H7 (cell line): ENCODE measurements at regions not wholly inside any gene's neighbourhood (a gene's known extent, or its start where the extent isn't known, plus 50 kb on each side); places are given as distances from the start of the nearest gene placed in this dataset.

Experiments used
- DNase-seq: peaks from one replicate; pipeline ENCODE4 v3.0.0; 2012
- H3K27me3 ChIP-seq: 2 replicates; pipeline ENCODE4 v1.6.0; 2011; ENCODE audit warnings: mild to moderate bottlenecking, low read length; ENCODE audit not compliant: control insufficient read depth, insufficient read depth
- H3K36me3 ChIP-seq: replicated peaks from 2 replicates; pipeline ENCODE4 v1.5.1; 2011; ENCODE audit warnings: low read length; ENCODE audit not compliant: control insufficient read depth, insufficient read depth
- H3K4me3 ChIP-seq: 2 replicates; pipeline ENCODE4 v1.5.1; 2011; ENCODE audit warnings: low read depth, mild to moderate bottlenecking, control low read depth, low read length, moderate library complexity; ENCODE audit not compliant: insufficient read depth

- no peak for DNase-seq
- Histone ChIP-seq H3K27me3 (no peaks in the 10 kb centered on the region), H3K36me3 (no peaks in the 10 kb centered on the region), H3K4me3 (no peak overlapping the region)
These were observed 147.6 kb upstream of the COPS8 start for GRCh38 chr2:236938126-236938525.

- no peak overlapping the region for H3K4me3 ChIP-seq
- no peak for DNase-seq
- no peaks in the 10 kb centered on the region for H3K36me3 ChIP-seq
- H3K27me3 ChIP-seq: no peaks in the 10 kb centered on the region
These were observed 146.4 kb upstream of the COPS8 start for GRCh38 chr2:236939271-236939670.

- no peaks in the 10 kb centered on the region for H3K27me3 ChIP-seq
- no peaks in the 10 kb centered on the region for H3K36me3 ChIP-seq
- no peak overlapping the region for H3K4me3 ChIP-seq
- no peak for DNase-seq
These were observed 145.9 kb upstream of the COPS8 start for GRCh38 chr2:236939721-236940231.

GRCh38 chr2:236940497-236940896, 145.2 kb upstream of the COPS8 start:
- Histone ChIP-seq H3K27me3 (no peaks in the 10 kb centered on the region), H3K4me3 (no peak overlapping the region), H3K36me3 (no peaks in the 10 kb centered on the region)
- no peak for DNase-seq

- DNase-seq: no peak
- H3K27me3 ChIP-seq: no peaks in the 10 kb centered on the region
- no peaks in the 10 kb centered on the region for H3K36me3 ChIP-seq
- H3K4me3 ChIP-seq: no peak overlapping the region
These were observed 144.7 kb upstream of the COPS8 start for GRCh38 chr2:236940916-236941520.

GRCh38 chr2:236941551-236941950, 144.1 kb upstream of the COPS8 start:
- Histone ChIP-seq H3K27me3 (no peaks in the 10 kb centered on the region), H3K4me3 (no peak overlapping the region), H3K36me3 (no peaks in the 10 kb centered on the region)
- no peak for DNase-seq

- Histone ChIP-seq H3K36me3 (no peaks in the 10 kb centered on the region), H3K4me3 (no peak overlapping the region), H3K27me3 (no peaks in the 10 kb centered on the region)
- DNase-seq: no peak
These were observed 143.1 kb upstream of the COPS8 start for GRCh38 chr2:236942554-236942953.

GRCh38 chr2:236943068-236943467, 142.6 kb upstream of the COPS8 start:
- no peaks in the 10 kb centered on the region for H3K36me3 ChIP-seq
- no peak overlapping the region for H3K4me3 ChIP-seq
- DNase-seq: no peak
- H3K27me3 ChIP-seq: no peaks in the 10 kb centered on the region

GRCh38 chr2:236943841-236944513, 141.7 kb upstream of the COPS8 start:
- DNase-seq: no peak
- Histone ChIP-seq H3K36me3 (no peaks in the 10 kb centered on the region), H3K4me3 (no peak overlapping the region), H3K27me3 (no peaks in the 10 kb centered on the region)

- no peak for DNase-seq
- H3K27me3 ChIP-seq: no peaks in the 10 kb centered on the region
- no peaks in the 10 kb centered on the region for H3K36me3 ChIP-seq
- no peak overlapping the region for H3K4me3 ChIP-seq
These were observed 141.1 kb upstream of the COPS8 start for GRCh38 chr2:236944561-236944960.

GRCh38 chr2:236945431-236946016, 140.2 kb upstream of the COPS8 start:
- Histone ChIP-seq H3K4me3 (no peak overlapping the region), H3K36me3 (no peaks in the 10 kb centered on the region), H3K27me3 (no peaks in the 10 kb centered on the region)
- no peak for DNase-seq

GRCh38 chr2:236946871-236947270, 138.8 kb upstream of the COPS8 start:
- H3K36me3 ChIP-seq: no peaks in the 10 kb centered on the region
- no peak overlapping the region for H3K4me3 ChIP-seq
- H3K27me3 ChIP-seq: no peaks in the 10 kb centered on the region
- DNase-seq: no peak

- no peak for DNase-seq
These were observed 138.4 kb upstream of the COPS8 start for GRCh38 chr2:236947294-236947693.

GRCh38 chr2:236947896-236948295, 137.8 kb upstream of the COPS8 start:
- no peaks in the 10 kb centered on the region for H3K36me3 ChIP-seq
- no peaks in the 10 kb centered on the region for H3K27me3 ChIP-seq
- H3K4me3 ChIP-seq: no peak overlapping the region
- peak; percentile 7 for DNase-seq

More at GRCh38 chr2:236947294-236947693, 138.4 kb upstream of the COPS8 start:
- Histone ChIP-seq H3K27me3 (no peaks in the 10 kb centered on the region), H3K36me3 (no peaks in the 10 kb centered on the region), H3K4me3 (no peak overlapping the region)
